ENCODE measurements at regions not wholly inside any gene's neighbourhood (a gene's known extent, or its start where the extent isn't known, plus 50 kb on each side); places are given as distances from the start of the nearest gene placed in this dataset.
"Not testable (repeated sequence)": the region's sequence is repeated elsewhere in the genome, so short reads cannot be mapped to it uniquely, and the experiment has no call there.

DNA sequence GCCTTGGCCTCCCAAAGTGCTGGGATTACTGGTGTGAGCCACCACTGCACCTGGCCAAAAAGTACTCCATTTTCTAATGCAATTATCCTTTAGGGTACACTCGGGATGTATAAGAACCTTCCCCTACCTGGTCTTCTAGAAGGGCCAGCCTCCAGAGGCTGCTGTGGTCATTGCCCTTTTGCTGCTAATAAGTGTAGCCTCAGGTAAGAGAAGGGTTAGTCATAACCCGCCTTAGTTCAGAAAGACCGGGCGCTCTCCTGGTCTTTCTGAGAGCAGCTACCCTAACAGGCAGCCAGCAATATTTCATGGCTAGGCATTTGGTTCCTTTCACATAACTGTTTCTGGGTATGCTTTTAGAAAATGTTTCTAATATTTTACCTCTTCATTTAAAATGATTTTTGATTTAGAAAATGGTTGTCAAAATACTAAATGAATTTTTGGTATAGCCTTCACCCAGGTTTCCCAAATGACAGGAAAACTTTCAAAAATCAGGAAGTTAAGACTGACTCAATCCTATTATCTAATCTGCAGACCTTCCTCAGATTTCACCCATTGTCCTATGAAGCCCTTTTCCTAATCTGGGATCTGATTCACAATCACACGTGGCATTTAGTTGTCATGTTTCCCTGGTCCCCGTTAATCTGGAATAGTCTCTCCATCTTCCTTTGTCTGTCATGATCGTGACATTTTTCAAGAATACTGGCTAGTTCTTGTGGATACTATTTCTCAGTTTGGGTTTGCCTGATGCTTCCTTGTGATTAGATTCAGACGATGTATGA, 479.0 kb downstream of the SIPA1L2 start:
- no peak for DNase-seq

DNA sequence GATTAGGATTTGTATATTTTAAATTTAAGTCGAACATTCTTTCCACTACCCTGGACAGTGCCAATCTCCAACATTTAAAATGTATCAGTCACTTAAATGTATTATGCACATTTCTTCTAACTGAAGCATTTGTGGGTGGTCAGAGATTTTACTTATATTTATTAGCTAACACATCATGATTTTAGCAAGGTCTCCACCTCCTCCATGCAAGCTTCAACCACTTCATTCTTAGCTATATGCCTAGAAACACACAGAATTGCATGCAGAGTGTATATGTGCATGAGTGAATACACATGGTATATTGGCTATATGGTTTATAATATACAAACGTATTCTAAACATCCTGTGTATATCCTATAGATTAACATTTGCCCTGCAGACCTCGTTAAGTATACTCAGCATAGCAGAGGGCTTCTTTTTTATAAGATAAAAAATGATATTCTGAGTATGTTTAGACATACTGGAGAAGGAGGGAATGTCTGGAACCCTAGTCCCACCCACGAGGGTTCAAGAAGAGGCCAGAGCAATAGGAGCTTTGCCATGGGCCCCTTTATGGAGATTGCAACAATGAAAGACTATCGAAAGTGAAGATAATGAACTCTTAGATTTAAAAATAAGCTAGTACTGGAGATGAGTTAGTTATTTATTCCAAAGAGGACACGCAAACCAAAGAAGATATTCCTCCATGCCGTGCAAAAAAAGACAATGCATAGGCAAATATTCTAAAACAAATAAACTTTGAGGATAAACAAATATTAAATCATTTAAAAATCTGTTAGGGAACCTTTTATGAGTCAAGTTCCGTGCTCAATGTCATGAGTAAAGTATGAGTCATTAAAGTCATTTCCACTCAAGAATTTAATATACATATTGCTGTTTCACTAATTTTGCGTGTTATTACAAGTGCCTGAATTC, 480.4 kb downstream of the SIPA1L2 start:
- no peak for DNase-seq

DNA sequence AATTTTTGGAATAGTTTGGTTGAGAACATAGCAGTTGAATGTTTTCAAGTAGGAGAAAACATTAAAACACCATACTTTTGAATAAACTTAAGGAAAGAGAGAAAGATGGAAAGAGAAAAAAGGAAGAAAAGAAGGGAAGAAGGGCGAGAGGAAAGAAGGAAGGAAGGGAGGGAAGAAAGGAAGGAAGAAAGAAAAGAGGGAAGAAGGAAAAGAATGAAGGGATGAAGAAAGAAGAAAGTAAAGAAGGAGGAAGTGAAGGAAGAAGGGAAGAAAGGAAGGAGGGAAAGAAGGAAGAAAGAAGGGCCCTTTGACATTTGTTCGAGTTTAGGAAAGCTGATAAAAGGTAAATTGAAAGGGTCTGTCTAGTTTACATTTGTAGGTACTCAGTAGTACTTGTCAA, 482.7 kb downstream of the SIPA1L2 start:
- no peak for DNase-seq

GRCh38 chr1:232146514-232146913, 483.4 kb downstream of the SIPA1L2 start:
- DNase-seq = no peak

GRCh38 chr1:232145768-232146167, 484.2 kb downstream of the SIPA1L2 start:
- no peak for DNase-seq

DNA sequence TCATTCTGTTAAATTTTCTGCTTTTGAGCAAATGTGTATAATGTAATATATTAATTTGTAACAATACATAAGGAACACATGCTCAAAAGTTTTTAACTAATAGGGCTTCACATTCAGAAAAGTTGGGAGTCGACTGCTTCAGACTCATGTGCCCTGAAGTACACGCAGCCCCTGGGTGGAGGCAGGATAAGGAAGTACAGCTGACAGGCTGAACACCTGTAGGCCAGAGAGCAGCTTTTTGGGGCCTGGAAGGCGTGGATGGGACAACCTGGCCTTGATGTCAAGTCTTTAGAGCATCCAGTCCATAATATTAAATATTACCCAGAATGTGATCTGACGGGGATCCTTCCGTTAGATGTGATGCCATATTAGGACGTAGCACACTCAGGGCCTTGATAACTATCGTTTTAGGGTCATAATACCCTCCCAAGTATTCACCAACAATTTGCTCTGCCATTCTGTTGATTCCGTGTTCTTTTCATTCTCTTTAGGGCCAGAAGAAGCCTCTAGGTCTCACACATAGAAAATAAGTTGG, 485.2 kb downstream of the SIPA1L2 start:
- no peak for DNase-seq

DNA sequence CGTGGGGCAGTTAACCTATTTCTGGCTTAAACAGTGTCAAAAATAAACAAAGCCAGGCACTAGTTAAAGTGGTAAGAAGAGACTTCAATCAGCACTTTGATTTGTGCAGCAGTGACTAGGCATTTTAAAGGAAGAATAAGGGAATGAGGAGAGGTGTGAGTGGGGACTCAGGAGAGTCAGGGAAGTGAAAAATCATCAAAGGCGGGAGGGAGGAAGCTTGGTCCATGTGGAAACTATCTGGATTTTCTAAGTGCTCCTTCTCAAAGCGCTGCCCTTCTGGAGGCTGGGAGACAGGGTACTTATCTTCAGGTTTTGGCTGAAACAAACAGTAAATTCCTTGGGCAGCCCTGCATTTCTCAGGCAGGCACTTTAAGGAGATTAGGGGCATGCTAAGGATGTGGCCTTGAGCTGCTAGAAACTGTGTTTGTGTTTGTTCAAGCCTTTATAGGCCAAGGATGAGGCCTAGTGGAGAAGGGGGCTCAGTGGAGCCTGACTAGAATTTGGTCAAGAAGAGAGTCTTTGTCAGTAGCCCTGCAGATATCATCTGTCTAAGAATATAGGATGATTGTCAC, 486.5 kb downstream of the SIPA1L2 start:
- no peak for DNase-seq

DNA sequence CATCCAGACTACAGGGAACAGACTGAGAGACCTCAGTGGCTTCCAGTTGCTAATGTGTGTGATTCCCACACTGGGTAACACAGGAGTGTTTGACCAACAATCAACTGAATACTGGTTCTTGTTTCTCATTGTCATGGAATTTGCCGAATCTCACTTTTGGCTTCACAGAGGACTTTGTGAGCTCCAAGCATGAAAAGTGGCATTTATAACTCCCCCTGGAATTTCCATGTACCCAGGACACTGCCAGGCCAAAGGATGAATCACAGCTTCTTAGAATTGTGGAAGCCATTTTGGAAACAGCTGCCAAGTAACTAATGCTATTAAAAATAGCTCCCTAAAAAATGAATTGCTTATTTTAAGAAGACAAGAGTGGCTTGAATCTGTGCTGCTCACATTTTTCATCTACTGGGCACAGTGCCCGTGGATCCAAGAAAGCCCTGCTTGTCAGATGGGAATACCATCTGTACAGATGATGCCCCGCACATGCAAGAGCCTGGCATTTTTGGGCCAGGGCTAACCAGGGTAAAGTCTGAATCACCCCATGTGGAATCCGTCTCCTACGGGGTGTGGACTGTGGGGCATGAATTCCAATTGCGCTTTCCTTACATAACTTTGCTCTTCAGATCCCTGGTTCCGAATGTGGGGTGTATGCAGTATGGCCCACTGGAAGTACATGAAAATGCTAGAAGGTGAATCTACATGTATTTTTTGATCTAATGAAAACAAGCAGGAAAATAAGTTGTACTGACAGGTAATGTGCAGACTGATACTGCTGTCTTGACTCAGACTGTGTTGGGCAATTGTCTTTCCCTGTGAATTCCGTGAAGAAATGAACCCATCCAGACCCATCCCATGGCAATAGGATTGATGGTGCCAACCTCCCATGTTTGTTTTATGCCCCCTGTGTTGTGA, 487.3 kb downstream of the SIPA1L2 start:
- no peak for DNase-seq

DNA sequence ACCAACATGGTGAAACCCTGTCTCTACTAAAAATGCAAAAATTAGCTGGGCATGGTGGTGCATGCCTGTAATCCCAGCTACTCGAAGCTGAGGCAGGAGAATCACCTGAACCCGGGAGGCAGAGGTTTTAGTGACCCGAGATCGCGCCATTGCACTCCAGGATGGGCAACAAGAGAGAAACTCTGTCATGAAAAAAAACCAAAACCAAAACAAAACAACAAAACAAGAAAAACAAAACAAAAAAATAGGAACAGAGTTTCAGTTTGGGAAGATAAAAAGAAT, 488.8 kb downstream of the SIPA1L2 start:
- DNase-seq = not testable (repeated sequence)

DNA sequence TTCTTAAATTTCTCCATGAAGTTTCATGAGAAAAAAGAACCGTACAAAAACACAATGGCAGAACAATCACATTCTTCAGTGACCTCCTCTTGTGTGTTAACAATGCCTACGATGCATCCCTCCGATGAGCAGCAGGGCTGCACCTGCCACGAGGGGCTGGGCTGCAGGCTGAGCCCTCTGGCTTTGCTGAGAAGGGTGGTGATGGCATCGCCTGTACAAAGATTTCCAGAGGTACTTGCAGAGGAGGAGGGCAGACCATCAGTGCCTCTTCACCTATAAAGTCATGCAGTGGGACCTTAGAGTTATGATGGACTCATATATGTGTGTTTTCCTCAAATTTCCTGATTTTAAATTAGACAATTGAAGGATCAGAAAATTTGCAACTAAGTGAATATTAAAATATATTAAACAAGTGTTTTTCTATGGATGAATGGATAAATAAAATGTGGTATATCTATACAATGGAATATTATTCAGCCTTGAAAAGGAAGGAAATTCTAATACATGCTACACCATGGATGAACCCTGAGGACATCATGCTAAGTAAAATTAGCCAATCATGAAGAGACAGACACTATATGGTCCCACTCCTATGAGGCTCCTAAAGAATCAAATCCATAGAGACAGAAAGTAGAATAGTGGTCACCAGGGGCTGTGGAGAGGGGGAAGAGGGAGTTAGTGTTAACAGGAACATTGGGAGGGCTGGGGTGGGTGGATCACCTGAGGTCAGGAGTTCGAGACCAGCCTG, 489.3 kb downstream of the SIPA1L2 start:
- no peak for DNase-seq

- no peak for DNase-seq
These were observed 490.5 kb downstream of the SIPA1L2 start for GRCh38 chr1:232139444-232139843.

GRCh38 chr1:232138044-232138443, 491.9 kb downstream of the SIPA1L2 start:
- no peak for DNase-seq

DNA sequence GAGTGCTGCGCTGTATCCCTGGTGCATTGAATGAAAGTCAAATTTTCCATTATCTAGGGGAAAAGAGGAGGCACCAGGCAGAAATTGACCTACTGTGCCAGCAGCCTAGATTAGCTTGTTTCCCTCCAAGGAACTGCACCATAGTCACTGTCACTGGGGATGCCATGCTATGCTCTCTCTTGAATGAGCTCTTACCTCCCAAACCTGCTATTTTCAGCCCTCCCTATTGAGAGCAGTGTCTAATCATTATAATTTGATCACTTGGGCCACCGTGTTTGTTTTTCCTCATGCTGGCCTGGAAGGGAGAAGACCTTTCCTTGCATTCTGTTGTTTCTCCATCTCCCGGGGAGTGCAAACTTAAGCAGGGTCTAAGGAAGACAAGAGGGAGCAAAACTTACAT, 492.9 kb downstream of the SIPA1L2 start:
- no peak for DNase-seq

DNA sequence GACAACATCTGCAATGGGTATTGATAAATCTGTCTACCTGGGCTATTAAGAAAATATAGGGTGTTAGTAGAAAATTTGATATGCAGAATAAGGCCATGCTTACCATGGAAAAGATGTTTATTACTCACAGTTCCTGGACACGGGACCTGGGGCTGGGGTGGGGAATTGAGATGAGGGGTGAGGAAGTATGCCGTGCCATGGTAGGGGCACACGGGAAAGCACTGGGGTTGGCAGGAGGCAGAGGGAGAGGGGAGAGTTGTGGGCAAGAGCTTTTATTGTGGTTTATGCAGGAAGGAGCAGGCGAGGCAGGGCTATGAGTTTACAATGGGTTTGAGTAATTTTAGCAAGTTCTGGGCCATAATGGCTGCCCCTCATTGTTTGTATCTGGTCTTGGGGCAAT, 493.8 kb downstream of the SIPA1L2 start:
- no peak for DNase-seq

- no peak for DNase-seq
These were observed 495.6 kb downstream of the SIPA1L2 start for GRCh38 chr1:232134365-232134764.

- DNase-seq = no peak
These were observed 497.4 kb downstream of the SIPA1L2 start for GRCh38 chr1:232132572-232132971.

DNA sequence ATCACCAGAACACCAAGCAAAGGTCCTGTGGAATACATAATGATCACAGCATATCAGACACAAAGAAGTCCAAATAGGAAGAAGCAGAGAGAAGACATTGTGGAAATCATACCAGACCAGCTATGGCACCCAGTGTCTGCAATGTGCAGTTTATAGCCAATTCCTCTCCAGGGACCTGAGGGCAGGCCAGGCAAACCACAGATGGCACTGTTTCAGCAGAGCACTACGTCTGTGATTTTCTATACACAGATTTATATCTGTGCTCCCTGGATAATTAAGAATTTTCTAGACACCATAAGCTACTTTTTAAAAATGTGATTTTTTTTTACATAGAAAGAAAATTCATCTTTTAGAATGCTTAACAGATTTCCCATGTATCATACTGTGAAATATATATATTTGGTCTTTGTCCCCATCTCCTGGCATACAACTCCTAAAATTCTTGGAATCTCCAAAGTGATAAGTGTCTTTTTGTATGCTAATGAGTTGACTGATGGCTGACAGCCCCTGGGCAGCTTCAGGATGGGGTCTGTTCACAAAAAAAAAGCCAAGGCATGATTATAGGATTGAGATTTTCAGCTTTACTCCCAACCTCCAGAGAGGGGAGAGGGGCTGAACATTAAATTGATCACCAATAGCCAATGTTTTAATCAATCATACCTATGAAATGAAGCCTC, 498.1 kb downstream of the SIPA1L2 start:
- DNase-seq = no peak

DNA sequence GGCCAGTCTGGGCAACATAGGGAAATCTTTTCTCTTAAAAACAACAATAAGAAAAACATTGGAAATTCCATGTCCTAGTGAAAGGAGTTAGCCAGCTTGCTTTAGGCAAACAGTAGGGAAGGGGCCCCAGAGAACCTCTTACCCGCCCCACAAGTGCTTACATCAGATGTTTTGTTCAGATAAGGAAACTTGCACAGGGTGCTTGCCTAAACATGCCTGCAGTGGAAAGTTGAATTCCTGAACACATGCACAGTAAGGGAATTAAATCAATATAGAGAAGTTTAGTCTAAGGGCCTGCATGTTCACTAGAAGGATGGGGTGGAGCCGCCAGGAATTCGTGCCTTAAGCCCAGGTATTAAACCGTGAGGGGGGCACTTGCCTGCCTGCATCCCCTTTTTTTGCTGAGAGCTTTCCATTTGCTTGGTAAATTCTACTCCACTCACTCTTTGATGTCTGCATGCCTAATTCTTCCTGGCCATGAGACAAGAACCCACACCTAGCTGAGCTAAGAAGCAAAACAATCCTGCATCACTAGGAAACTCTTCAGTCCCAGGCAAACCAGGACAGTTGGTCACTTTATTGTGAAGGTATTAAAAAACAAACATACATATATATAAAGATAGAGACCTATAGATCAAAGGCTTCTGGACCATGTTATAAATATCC, 499.0 kb downstream of the SIPA1L2 start:
- DNase-seq = no peak

- peak in 1 of 5 experiments; percentile 38 for DNase-seq
These were observed 500.6 kb downstream of the DISC1 start for GRCh38 chr1:232127190-232127589.
